ENCODE measurements at regions not wholly inside any gene's neighbourhood (a gene's known extent, or its start where the extent isn't known, plus 50 kb on each side); places are given as distances from the start of the nearest gene placed in this dataset.

GRCh38 chr18:73316513-73316912 is 448.7 kb upstream of the NETO1 start:
- no peak for DNase-seq (ENCODE audit: low spot score)

DNA sequence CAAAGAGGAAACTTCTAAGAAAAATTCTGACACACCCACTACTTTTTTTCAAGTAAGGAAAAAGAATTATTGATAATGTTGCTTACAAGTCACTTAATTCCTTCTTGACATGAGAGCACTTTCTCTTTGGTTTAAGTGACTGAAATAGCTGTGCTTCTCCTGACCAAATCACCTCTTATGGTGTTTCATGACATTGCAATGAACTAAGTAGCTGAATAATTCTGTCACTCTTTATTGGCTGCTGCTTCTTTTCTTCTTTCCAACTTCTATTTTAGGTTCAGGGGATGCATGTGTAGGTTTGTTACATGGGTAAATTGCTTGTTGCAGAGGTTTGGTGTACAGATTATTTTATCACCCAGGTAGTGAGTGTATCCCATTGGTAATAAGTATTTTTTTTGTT is 447.6 kb upstream of the NETO1 start:
- no peak for DNase-seq (ENCODE audit: low spot score)

- no peak for DNase-seq (ENCODE audit: low spot score)
These were observed 445.7 kb upstream of the NETO1 start for GRCh38 chr18:73313476-73313875.

DNA sequence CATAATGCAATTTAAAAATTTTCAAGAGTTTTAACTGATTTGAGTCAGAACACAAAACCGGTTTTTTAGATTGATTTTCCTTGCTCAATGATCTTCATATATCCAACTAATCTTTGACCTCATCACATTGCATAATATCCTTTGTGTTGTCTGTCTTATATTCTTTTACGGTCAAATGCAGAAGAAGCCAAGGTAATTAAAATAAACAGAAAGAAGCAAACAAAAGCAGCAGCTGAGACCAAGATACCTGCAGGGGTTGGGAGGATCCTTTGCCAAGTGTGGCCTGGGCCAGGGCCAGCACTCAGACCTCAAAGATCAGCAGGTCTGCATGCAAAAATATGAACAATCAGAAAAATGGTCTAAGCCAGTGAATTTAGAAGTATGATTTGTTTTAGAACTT is 428.9 kb upstream of the NETO1 start:
- DNase-seq (ENCODE audit: low spot score), result no peak

- no peak for DNase-seq (ENCODE audit: low spot score)
These were observed 424.4 kb upstream of the NETO1 start for GRCh38 chr18:73292156-73292555.

DNA sequence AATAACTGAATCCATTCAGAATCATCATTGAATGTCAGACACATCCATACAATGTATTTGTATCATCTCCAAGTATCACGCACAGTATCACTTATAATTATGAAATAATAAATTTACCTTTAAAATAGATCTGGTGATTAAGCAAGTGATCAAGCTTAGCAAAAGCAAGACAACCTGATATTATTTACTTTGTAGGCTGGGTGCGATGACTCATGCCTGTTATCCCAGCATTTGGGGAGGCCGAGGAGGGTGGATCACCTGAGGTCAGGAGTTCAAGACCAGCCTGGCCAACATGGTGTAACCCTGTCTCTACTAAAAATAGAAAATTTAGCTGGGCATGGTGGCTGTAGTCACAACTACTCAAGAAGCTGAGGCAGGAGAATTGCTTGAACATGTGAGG is 421.0 kb upstream of the NETO1 start:
- DNase-seq (ENCODE audit: low spot score), result no peak

DNA sequence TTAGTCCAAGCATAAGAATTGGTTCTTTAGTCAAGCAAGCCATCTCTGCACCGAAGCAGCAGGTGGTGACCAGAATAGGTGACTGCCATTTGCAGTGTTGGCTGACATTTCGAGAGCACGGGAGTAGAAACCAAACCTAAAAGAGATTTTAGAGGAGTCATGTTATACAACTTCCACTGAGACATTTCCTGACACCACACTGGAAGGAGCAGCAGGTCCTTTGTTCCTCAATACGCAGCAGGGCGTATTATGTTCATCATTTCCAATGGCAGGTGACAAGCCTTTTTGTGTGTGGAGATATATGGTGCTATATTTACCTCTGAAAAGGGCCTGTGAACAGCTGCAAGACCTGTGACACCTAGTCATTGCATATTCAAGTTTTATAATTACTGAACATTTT is 418.8 kb upstream of the NETO1 start:
- no peak for DNase-seq (ENCODE audit: low spot score)

GRCh38 chr18:73283788-73284187 is 416.0 kb upstream of the NETO1 start:
- DNase-seq (ENCODE audit: low spot score), result no peak

DNA sequence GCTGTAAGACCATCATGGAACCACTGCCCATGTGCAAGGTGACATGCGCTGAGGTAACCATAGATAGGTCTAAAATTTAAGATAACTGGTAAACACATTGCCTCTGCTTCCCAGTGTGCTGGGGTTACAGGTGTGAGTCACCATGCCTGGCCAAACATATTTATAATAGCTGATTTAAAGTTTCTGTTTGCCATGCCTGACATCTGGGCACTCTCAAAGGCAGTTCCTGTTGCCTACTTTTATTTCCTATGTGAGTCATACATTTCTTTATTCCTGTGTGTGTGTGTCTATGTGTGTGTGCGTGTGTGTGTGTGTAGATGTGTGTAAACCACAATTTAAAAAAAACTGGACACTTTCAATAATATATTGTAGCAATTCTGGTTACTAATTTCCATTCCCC is 415.2 kb upstream of the NETO1 start:
- no peak for DNase-seq (ENCODE audit: low spot score)

DNA sequence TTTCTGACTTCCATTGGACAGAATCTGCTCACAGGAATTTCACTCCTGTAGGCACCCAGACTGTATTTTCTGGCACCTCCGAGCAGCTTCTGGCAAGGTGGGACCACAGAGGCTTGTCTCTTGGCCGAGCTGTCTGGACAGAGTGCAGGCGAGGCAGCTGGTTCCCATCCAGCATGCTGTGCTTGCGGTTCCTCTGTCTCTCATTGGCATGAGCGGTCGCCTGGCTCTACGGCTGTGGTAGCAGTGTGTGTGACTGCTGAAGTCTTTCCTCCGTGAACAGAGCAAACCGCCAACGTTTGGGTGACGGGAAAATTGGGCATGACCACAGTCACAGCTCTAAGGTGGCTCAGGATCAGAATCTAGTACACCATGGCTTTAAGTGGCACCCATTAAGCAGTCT is 411.7 kb upstream of the NETO1 start:
- DNase-seq (ENCODE audit: low spot score), result no peak

DNA sequence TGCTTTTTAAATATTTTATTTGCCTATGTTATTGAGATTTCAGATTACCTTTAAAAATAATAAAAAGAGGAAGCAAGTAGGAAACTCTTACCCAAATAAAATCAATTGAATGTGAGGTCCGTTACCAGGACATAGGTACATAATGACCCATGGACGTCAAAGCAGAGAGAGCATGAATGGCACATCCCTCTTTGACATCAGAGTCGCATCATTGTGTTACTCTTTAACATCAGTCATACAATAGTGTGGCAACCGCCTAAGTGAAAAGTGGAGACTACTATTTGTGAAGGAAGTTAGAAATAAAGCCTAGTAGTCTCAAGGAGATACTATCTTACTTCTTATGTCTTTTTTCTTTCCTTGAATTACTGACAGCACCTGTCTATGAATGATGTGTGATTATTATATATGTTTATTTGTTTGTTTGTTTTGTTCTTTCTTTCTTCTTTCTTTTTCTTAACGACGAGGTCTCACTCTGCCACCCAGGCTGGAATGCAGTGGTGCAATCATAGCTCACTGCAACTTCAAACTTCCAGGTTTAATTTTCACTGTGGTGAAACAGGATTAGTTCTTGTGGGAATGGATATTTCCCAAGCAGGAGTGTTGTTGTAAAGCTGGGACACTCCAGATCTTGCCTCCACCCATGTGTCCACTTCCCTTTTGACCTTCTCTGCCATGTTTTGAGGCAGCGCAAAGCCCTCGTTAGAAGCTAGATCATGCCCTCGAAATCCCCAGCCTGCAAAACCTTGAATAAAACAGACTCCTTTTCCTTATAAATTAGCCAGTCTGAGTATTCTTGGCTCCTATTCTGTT is 407.2 kb upstream of the NETO1 start:
- DNase-seq (ENCODE audit: low spot score), result no peak

GRCh38 chr18:73270920-73271634 is 403.3 kb upstream of the NETO1 start:
- DNase-seq (ENCODE audit: low spot score), result no peak

DNA sequence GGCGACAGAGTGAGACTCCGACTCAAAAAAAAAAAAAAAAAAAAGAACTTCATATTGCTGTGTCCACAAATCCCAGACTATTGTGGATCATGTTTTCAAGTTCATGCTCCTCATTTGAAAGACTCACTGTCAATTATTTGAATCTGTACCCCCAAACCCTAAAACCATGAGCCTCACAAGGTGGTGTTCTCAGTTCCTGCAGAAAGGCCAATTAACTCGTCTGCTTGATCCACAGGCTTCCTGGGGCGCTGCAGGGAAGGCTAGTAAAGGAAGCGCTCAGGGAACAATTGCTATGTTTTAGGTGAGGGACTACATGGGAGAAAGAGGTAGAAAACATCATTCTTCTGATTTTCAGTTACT is 396.8 kb upstream of the NETO1 start:
- no peak for DNase-seq (ENCODE audit: low spot score)

DNA sequence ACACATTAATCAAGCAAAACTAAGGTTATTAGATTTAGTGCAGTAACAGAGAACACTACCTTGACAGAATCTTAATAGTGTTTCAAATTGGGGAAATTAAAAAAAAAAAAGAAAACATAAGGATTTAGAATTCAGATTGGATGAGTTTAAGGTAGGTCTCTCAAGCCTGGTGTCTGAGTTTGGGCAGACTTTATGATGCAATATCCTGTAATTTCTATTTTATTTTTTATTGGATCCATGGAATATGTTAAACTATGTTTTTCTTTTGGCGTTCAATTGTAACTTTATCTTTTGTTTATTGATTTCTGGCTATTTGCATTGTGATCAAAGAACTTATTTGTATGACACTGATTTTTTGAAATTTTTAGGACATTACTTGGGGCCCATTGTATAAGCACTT is 394.1 kb upstream of the NETO1 start:
- no peak for DNase-seq (ENCODE audit: low spot score)

DNA sequence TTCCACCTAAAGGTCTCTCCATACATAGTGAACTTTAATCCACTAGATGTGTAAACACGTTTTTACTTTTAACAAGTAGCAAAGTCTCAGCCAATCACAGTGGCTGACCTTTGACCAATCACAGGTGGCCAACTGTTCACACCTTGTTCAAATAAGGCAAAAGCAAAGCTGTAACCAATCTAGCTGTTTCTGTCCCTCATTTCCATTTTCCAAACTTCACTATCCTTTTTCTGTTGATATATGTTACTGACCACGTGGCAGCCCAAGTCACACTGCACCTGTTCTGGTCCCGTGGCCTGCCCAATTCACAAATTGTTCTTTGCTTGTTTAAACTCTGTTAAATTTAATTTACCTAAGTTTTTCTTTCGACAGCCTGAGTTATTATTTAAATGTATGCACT is 393.5 kb upstream of the NETO1 start:
- DNase-seq (ENCODE audit: low spot score), result no peak

DNA sequence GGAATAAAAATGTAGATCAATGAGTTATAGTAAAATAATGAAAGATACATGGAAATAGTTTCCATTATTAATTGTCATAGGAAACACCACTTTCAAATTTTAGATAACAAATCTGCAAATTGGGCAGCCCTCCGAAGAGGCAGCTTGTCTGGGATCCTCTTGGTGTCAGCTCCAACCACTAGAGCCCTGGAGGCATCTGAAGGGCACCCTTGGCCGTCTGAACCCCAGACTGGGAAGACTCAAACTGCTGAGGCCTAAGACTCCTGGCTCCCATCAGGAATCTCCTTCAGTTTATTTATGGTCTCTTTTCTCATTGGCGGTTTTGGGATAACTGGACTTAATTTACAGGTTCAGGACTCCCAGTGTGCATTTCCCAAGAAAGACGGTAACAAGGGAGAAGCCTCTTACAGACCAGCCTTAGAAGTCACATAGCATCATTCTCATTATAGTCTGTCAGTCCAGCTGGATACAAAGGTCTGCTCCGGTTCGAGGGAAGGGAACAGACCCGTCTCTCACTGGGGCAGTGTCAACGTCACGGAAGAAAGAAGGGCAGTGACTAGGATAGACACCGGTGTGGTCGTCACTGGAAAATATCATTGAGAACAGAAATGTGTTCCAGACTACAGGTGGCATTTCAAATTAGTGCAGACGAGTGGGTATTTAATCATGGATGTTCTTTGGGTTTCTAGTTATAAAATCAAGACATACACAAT is 390.7 kb upstream of the NETO1 start:
- no peak for DNase-seq (ENCODE audit: low spot score)

- no peak for DNase-seq (ENCODE audit: low spot score)
These were observed 386.8 kb upstream of the NETO1 start for GRCh38 chr18:73254564-73254963.

DNA sequence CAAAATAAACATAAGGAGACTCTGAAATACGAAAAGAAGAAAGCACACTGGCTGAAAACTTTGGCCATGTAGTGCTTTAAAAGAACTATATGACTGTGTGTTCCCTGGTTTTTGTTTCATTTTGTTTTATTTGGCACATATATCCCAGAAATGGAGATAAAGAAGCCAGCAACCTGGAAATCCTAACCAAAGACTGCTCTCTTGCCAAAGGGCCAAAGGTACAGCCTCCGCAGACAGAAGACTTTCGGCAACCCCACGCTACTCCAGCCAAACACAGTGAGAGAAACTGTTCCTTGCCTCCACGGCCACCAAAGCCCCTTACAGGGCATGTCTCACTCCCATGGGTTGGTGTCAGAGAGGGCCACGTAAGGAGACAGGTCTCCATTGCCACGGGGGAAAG is 381.2 kb upstream of the NETO1 start:
- DNase-seq (ENCODE audit: low spot score), result no peak

- no peak for DNase-seq (ENCODE audit: low spot score)
These were observed 379.0 kb upstream of the NETO1 start for GRCh38 chr18:73246763-73247162.

- no peak for DNase-seq (ENCODE audit: low spot score)
These were observed 377.6 kb upstream of the NETO1 start for GRCh38 chr18:73245345-73245744.

DNA sequence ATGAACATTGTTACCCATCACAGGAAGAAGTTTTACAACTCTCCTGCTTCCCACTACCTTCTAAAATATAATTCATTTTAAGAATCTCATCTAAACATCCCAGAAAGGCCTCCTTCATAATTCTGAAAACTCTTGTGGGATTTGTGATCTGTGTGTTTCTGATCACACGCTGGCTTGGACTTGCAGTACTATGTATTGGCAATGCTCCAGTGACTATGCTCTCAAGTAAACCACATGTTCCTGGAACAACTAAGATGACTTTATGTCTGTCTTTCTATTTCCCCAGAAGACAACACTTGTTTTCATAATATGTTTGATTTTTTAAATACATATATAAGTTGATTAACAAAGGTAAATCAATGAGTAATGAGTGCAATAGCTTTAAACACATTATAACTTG is 376.6 kb upstream of the NETO1 start:
- no peak for DNase-seq (ENCODE audit: low spot score)

- DNase-seq (ENCODE audit: low spot score), result no peak
These were observed 373.1 kb upstream of the NETO1 start for GRCh38 chr18:73240899-73241298.

GRCh38 chr18:73235921-73236320 is 368.1 kb upstream of the NETO1 start:
- DNase-seq (ENCODE audit: low spot score), result no peak
